ENCODE measurements at regions not wholly inside any gene's neighbourhood (a gene's known extent, or its start where the extent isn't known, plus 50 kb on each side); places are given as distances from the start of the nearest gene placed in this dataset.
"Not testable (repeated sequence)": the region's sequence is repeated elsewhere in the genome, so short reads cannot be mapped to it uniquely, and the experiment has no call there.

DNA sequence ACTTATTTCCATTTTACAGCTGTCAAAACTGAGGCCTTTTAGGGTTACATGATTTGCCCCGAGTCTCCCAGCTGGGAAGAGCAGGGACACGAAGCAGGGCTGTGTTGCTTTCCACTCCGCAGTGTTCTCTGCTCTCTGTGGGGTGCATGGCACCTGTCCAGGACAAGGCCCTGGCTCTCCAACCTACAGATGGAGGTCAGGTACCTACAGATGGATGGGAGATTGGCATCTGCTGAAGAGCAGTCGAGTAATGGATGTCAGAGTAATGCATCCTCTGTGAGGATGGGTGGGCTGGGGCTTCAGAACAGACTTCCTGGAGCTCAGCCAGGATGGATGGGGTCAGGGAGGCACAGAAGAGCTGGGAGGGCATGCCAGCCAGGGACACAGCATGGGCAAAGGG lies 85.0 kb downstream of the EMX2 start:
- TF ChIP-seq, protein P1, sequence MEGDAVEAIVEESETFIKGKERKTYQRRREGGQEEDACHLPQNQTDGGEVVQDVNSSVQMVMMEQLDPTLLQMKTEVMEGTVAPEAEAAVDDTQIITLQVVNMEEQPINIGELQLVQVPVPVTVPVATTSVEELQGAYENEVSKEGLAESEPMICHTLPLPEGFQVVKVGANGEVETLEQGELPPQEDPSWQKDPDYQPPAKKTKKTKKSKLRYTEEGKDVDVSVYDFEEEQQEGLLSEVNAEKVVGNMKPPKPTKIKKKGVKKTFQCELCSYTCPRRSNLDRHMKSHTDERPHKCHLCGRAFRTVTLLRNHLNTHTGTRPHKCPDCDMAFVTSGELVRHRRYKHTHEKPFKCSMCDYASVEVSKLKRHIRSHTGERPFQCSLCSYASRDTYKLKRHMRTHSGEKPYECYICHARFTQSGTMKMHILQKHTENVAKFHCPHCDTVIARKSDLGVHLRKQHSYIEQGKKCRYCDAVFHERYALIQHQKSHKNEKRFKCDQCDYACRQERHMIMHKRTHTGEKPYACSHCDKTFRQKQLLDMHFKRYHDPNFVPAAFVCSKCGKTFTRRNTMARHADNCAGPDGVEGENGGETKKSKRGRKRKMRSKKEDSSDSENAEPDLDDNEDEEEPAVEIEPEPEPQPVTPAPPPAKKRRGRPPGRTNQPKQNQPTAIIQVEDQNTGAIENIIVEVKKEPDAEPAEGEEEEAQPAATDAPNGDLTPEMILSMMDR (conservative IDR thresholded peaks at IDR 0.05; ENCODE audit: low read length), result no peak
- TF ChIP-seq EZH2phosphoT487 (IDR thresholded peaks at IDR 0.05; ENCODE audit: borderline replicate concordance, low read depth, low read length), result no peak
- DNase-seq (ENCODE audit: low spot score), result no peak
- no peak overlapping the region for H3K4me3 ChIP-seq (ENCODE audit: low read depth, low read length, poor library complexity, severe bottlenecking)
- POLR2A ChIA-PET, result no interaction called here
- H2AFZ ChIP-seq (ENCODE audit: low read length), result no peak overlapping the region
- no peaks in the 10 kb centered on the region for H3K9me2 ChIP-seq (ENCODE audit: insufficient read depth, low read length)
- H3K4me1 ChIP-seq (ENCODE audit: insufficient read depth, low read length, poor library complexity, severe bottlenecking), result no peaks in the 10 kb centered on the region
- no peak overlapping the region for H3K27ac ChIP-seq (ENCODE audit: low read depth, low read length, poor library complexity, severe bottlenecking)
- H3K36me3 ChIP-seq (ENCODE audit: insufficient read depth, low read length), result no peaks in the 10 kb centered on the region
- H3K4me2 ChIP-seq (ENCODE audit: low read length), result no peak overlapping the region
- intact Hi-C loops (cut with micrococcal nuclease; ENCODE audit: unreplicated experiment), result no loop called here
- no peaks in the 10 kb centered on the region for H3K79me2 ChIP-seq (ENCODE audit: insufficient read depth, low read depth, low read length)
- no peaks in the 10 kb centered on the region for H3K9me3 ChIP-seq (ENCODE audit: low read length)
- BruUV-seq (replicated peaks), result no TSS peak
- CTCF ChIA-PET (ENCODE audit: unreplicated experiment), result no interaction called here
- no peaks in the 10 kb centered on the region for H4K20me1 ChIP-seq (ENCODE audit: insufficient read depth, low read length)

GRCh38 chr10:117629717-117630116 lies 87.2 kb downstream of the EMX2 start:
- H3K4me1 ChIP-seq (ENCODE audit: insufficient read depth, low read length, poor library complexity, severe bottlenecking); H2AFZ ChIP-seq (ENCODE audit: low read length); DNase-seq (ENCODE audit: low spot score); H3K9me2 ChIP-seq (ENCODE audit: insufficient read depth, low read length); POLR2A ChIA-PET; H4K20me1 ChIP-seq (ENCODE audit: insufficient read depth, low read length); H3K4me2 ChIP-seq (ENCODE audit: low read length); H3K36me3 ChIP-seq (ENCODE audit: insufficient read depth, low read length); BruUV-seq (replicated peaks); CTCF ChIA-PET (ENCODE audit: unreplicated experiment); H3K79me2 ChIP-seq (ENCODE audit: insufficient read depth, low read depth, low read length); intact Hi-C loops (cut with micrococcal nuclease; ENCODE audit: unreplicated experiment); H3K27ac ChIP-seq (ENCODE audit: low read depth, low read length, poor library complexity, severe bottlenecking); H3K4me3 ChIP-seq (ENCODE audit: low read depth, low read length, poor library complexity, severe bottlenecking); H3K9me3 ChIP-seq (ENCODE audit: low read length): not testable (repeated sequence)

- Histone ChIP-seq H3K27ac (ENCODE audit: low read depth, low read length, poor library complexity, severe bottlenecking) (no peak overlapping the region), H3K79me2 (ENCODE audit: insufficient read depth, low read depth, low read length) (no peaks in the 10 kb centered on the region), H3K4me2 (ENCODE audit: low read length) (no peak overlapping the region), H3K36me3 (ENCODE audit: insufficient read depth, low read length) (no peaks in the 10 kb centered on the region), H2AFZ (ENCODE audit: low read length) (no peak overlapping the region), H3K9me3 (ENCODE audit: low read length) (no peaks in the 10 kb centered on the region), H3K9me2 (ENCODE audit: insufficient read depth, low read length) (no peaks in the 10 kb centered on the region), H3K4me1 (ENCODE audit: insufficient read depth, low read length, poor library complexity, severe bottlenecking) (no peaks in the 10 kb centered on the region), H3K4me3 (ENCODE audit: low read depth, low read length, poor library complexity, severe bottlenecking) (no peak overlapping the region), H4K20me1 (ENCODE audit: insufficient read depth, low read length) (no peaks in the 10 kb centered on the region)
- TF ChIP-seq EZH2phosphoT487 (IDR thresholded peaks at IDR 0.05; ENCODE audit: borderline replicate concordance, low read depth, low read length), result no peak
- TF ChIP-seq, protein P1 (conservative IDR thresholded peaks at IDR 0.05; ENCODE audit: low read length), result no peak
- intact Hi-C loops (cut with micrococcal nuclease; ENCODE audit: unreplicated experiment), result no loop called here
- CTCF ChIA-PET (ENCODE audit: unreplicated experiment), result no interaction called here
- POLR2A ChIA-PET, result no interaction called here
- BruUV-seq (replicated peaks), result no TSS peak
- no peak for DNase-seq (ENCODE audit: low spot score)
These were observed 89.0 kb downstream of the EMX2 start for GRCh38 chr10:117631276-117632145.
